CD4-positive, CD25-positive, alpha-beta regulatory T cell (primary cell): ENCODE measurements at regions not wholly inside any gene's neighbourhood (a gene's known extent, or its start where the extent isn't known, plus 50 kb on each side); places are given as distances from the start of the nearest gene placed in this dataset.

ENCODE experiments used
- ATAC-seq, 2 donors: fragments of 150-1000 bp; cut with Tn5 transposase; one replicate each; pipeline ENCODE4 v1.10.0; 2021; ENCODE audit warnings: low read depth in 2 of 2, moderate number of reproducible peaks in 2 of 2, moderate library complexity in 1 of 2
- DNase-seq, 3 donors: peaks; one replicate each; pipeline versions ENCODE4 v3.0.0 to v3.0.0-alpha.2; 2012 to 2022; ENCODE audit warnings: mixed read lengths in 1 of 3
- H3K27ac ChIP-seq: one replicate; pipeline ENCODE4 v1.7.0; 2013; ENCODE audit warnings: mild to moderate bottlenecking, low read length; ENCODE audit not compliant: insufficient read depth, poor library complexity, severe bottlenecking
- H3K27me3 ChIP-seq: one replicate; pipeline ENCODE4 v1.7.0; 2013; ENCODE audit warnings: low read length; ENCODE audit not compliant: control insufficient read depth, insufficient read depth
- H3K36me3 ChIP-seq: one replicate; pipeline ENCODE4 v1.7.0; 2013; ENCODE audit warnings: mild to moderate bottlenecking, low read length, moderate library complexity; ENCODE audit not compliant: control insufficient read depth, insufficient read depth
- H3K4me1 ChIP-seq: 2 replicates; pipeline ENCODE4 v1.7.0; 2013; ENCODE audit warnings: mild to moderate bottlenecking, low read length; ENCODE audit not compliant: insufficient read depth, control insufficient read depth, poor library complexity, severe bottlenecking
- H3K4me3 ChIP-seq: one replicate; pipeline ENCODE4 v1.7.0; 2013; ENCODE audit warnings: low read depth, mild to moderate bottlenecking, low read length, moderate library complexity
- H3K9me3 ChIP-seq, 2 experiments: 1 replicate in 1 of 2; 2 replicates in 1 of 2; pipeline ENCODE4 v1.7.0; 2013; ENCODE audit warnings: low read length in 2 of 2, mild to moderate bottlenecking in 1 of 2, moderate library complexity in 1 of 2; ENCODE audit not compliant: control insufficient read depth in 2 of 2
- H3K27ac Mint-ChIP-seq, 3 donors: one replicate each; pipeline ENCODE4 v1.8.0; 2020 to 2022; ENCODE audit warnings: mild to moderate bottlenecking in 3 of 3, mixed read lengths in 3 of 3, moderate library complexity in 2 of 3
- H3K27me3 Mint-ChIP-seq: one replicate; pipeline ENCODE4 v1.8.0; 2022; ENCODE audit warnings: mild to moderate bottlenecking, mixed read lengths
- H3K36me3 Mint-ChIP-seq: one replicate; pipeline ENCODE4 v1.8.0; 2020; ENCODE audit warnings: mixed read lengths
- H3K4me1 Mint-ChIP-seq, 4 donors: one replicate each; pipeline ENCODE4 v1.8.0; 2020 to 2022; ENCODE audit warnings: mixed read lengths in 4 of 4, mild to moderate bottlenecking in 1 of 4
- H3K4me3 Mint-ChIP-seq, 4 donors: one replicate each; pipeline ENCODE4 v1.8.0; 2020 to 2022; ENCODE audit warnings: mild to moderate bottlenecking in 4 of 4, mixed read lengths in 4 of 4, moderate library complexity in 3 of 4
- H3K9me3 Mint-ChIP-seq, 7 donors: one replicate each; pipeline ENCODE4 v1.8.0; 2020 to 2022; ENCODE audit warnings: mixed read lengths in 7 of 7, mild to moderate bottlenecking in 3 of 7, moderate library complexity in 2 of 7

- no peaks in the 10 kb centered on the region for H3K36me3 Mint-ChIP-seq
- H3K4me1 Mint-ChIP-seq, result no peaks in the 10 kb centered on the region
- no peak overlapping the region for H3K4me3 ChIP-seq
- H3K27me3 ChIP-seq, result peaks cover 7% of the 10 kb centered on the region
- H3K27ac Mint-ChIP-seq, result no peak overlapping the region
- no peak overlapping the region for H3K4me3 Mint-ChIP-seq
- no peaks in the 10 kb centered on the region for H3K36me3 ChIP-seq
- no peak overlapping the region for H3K27ac ChIP-seq
- no peaks in the 10 kb centered on the region for H3K4me1 ChIP-seq
- ATAC-seq (no peak), DNase-seq (no peak)
- H3K9me3 Mint-ChIP-seq, result peaks cover 0 to 2% (median 0%) of the 10 kb centered on the region in 7 donors
- peaks cover 9% of the 10 kb centered on the region for H3K27me3 Mint-ChIP-seq
- no peaks in the 10 kb centered on the region for H3K9me3 ChIP-seq
Observed at GRCh38 chr3:18019161-18019495, 276.7 kb upstream of the TBC1D5 start.

GRCh38 chr3:18018491-18019160, 276.2 kb upstream of the TBC1D5 start:
- Mint-ChIP-seq H3K27ac (no peak overlapping the region), H3K9me3 (peaks cover 0 to 2% (median 0%) of the 10 kb centered on the region in 7 donors), H3K4me3 (no peak overlapping the region), H3K27me3 (peaks cover 9% of the 10 kb centered on the region), H3K36me3 (no peaks in the 10 kb centered on the region), H3K4me1 (no peaks in the 10 kb centered on the region)
- Histone ChIP-seq H3K9me3 (no peaks in the 10 kb centered on the region), H3K27ac (no peak overlapping the region), H3K27me3 (peaks cover 7% of the 10 kb centered on the region), H3K36me3 (no peaks in the 10 kb centered on the region), H3K4me1 (no peaks in the 10 kb centered on the region), H3K4me3 (no peak overlapping the region)
- no peak for ATAC-seq
- DNase-seq, result no peak

- no peak for ATAC-seq
- Histone ChIP-seq H3K9me3 (no peaks in the 10 kb centered on the region), H3K4me3 (no peak overlapping the region), H3K4me1 (no peaks in the 10 kb centered on the region), H3K27ac (no peak overlapping the region), H3K36me3 (no peaks in the 10 kb centered on the region), H3K27me3 (peaks cover 7% of the 10 kb centered on the region)
- Mint-ChIP-seq H3K9me3 (peaks cover 0 to 1% (median 0%) of the 10 kb centered on the region in 7 donors), H3K4me1 (no peaks in the 10 kb centered on the region), H3K4me3 (no peak overlapping the region), H3K27me3 (peaks cover 8% of the 10 kb centered on the region), H3K36me3 (no peaks in the 10 kb centered on the region), H3K27ac (no peak overlapping the region)
- no peak for DNase-seq
Observed at GRCh38 chr3:18016366-18016765, 273.9 kb upstream of the TBC1D5 start.

GRCh38 chr3:18012933-18013332, 270.5 kb upstream of the TBC1D5 start:
- Histone ChIP-seq H3K4me3 (no peak overlapping the region), H3K4me1 (no peaks in the 10 kb centered on the region), H3K27me3 (no peaks in the 10 kb centered on the region), H3K27ac (no peak overlapping the region), H3K36me3 (no peaks in the 10 kb centered on the region), H3K9me3 (no peaks in the 10 kb centered on the region)
- peaks cover 4% of the 10 kb centered on the region for H3K27me3 Mint-ChIP-seq
- H3K27ac Mint-ChIP-seq, result no peak overlapping the region
- peaks cover 0 to 3% (median 0%) of the 10 kb centered on the region in 7 donors for H3K9me3 Mint-ChIP-seq
- DNase-seq (no peak), ATAC-seq (no peak)
- no peaks in the 10 kb centered on the region for H3K4me1 Mint-ChIP-seq
- no peaks in the 10 kb centered on the region for H3K36me3 Mint-ChIP-seq
- H3K4me3 Mint-ChIP-seq, result no peak overlapping the region

- Histone ChIP-seq H3K4me1 (no peaks in the 10 kb centered on the region), H3K36me3 (no peaks in the 10 kb centered on the region), H3K9me3 (no peaks in the 10 kb centered on the region), H3K4me3 (no peak overlapping the region), H3K27me3 (no peaks in the 10 kb centered on the region), H3K27ac (no peak overlapping the region)
- Mint-ChIP-seq H3K4me1 (no peaks in the 10 kb centered on the region), H3K9me3 (peaks cover 0 to 3% (median 0%) of the 10 kb centered on the region in 7 donors), H3K27me3 (peaks cover 4% of the 10 kb centered on the region), H3K27ac (no peak overlapping the region), H3K4me3 (no peak overlapping the region), H3K36me3 (no peaks in the 10 kb centered on the region)
- ATAC-seq (no peak), DNase-seq (no peak)
Observed at GRCh38 chr3:18012436-18012835, 270.0 kb upstream of the TBC1D5 start.

- Mint-ChIP-seq H3K9me3 (peaks cover 0 to 2% (median 0%) of the 10 kb centered on the region in 7 donors), H3K4me1 (no peaks in the 10 kb centered on the region), H3K36me3 (no peaks in the 10 kb centered on the region), H3K27ac (no peak overlapping the region), H3K4me3 (no peak overlapping the region), H3K27me3 (peaks cover 4% of the 10 kb centered on the region)
- H3K27ac ChIP-seq, result no peak overlapping the region
- H3K4me3 ChIP-seq, result no peak overlapping the region
- DNase-seq, result no peak
- H3K36me3 ChIP-seq, result no peaks in the 10 kb centered on the region
- no peak for ATAC-seq
- H3K4me1 ChIP-seq, result no peaks in the 10 kb centered on the region
- H3K9me3 ChIP-seq, result no peaks in the 10 kb centered on the region
- no peaks in the 10 kb centered on the region for H3K27me3 ChIP-seq
Observed at GRCh38 chr3:18011387-18011786, 269.0 kb upstream of the TBC1D5 start.

GRCh38 chr3:18010001-18010400, 267.6 kb upstream of the TBC1D5 start:
- no peak for ATAC-seq

GRCh38 chr3:18008706-18009368, 266.4 kb upstream of the TBC1D5 start:
- peaks cover 0 to 3% (median 0%) of the 10 kb centered on the region in 7 donors for H3K9me3 Mint-ChIP-seq
- H3K4me3 ChIP-seq, result no peak overlapping the region
- DNase-seq (no peak), ATAC-seq (no peak)
- H3K36me3 ChIP-seq, result no peaks in the 10 kb centered on the region
- no peaks in the 10 kb centered on the region for H3K9me3 ChIP-seq
- H3K27ac Mint-ChIP-seq, result no peak overlapping the region
- H3K4me3 Mint-ChIP-seq, result no peak overlapping the region
- peaks cover 8% of the 10 kb centered on the region for H3K27me3 Mint-ChIP-seq
- H3K4me1 ChIP-seq, result no peaks in the 10 kb centered on the region
- H3K4me1 Mint-ChIP-seq, result no peaks in the 10 kb centered on the region
- no peaks in the 10 kb centered on the region for H3K36me3 Mint-ChIP-seq
- H3K27ac ChIP-seq, result no peak overlapping the region
- no peaks in the 10 kb centered on the region for H3K27me3 ChIP-seq

More at GRCh38 chr3:18010001-18010400, 267.6 kb upstream of the TBC1D5 start:
- H3K27me3 Mint-ChIP-seq, result peaks cover 8% of the 10 kb centered on the region
- Histone ChIP-seq H3K4me1 (no peaks in the 10 kb centered on the region), H3K9me3 (no peaks in the 10 kb centered on the region), H3K36me3 (no peaks in the 10 kb centered on the region), H3K27me3 (no peaks in the 10 kb centered on the region), H3K4me3 (no peak overlapping the region), H3K27ac (no peak overlapping the region)
- no peaks in the 10 kb centered on the region for H3K36me3 Mint-ChIP-seq
- H3K9me3 Mint-ChIP-seq, result peaks cover 0 to 2% (median 0%) of the 10 kb centered on the region in 7 donors
- H3K4me3 Mint-ChIP-seq, result no peak overlapping the region
- no peak overlapping the region for H3K27ac Mint-ChIP-seq
- H3K4me1 Mint-ChIP-seq, result no peaks in the 10 kb centered on the region
- DNase-seq, result no peak
